H9 (cell line): ENCODE measurements at regions not wholly inside any gene's neighbourhood (a gene's known extent, or its start where the extent isn't known, plus 50 kb on each side); places are given as distances from the start of the nearest gene placed in this dataset.

Experiments
- DNase-seq: peaks from one replicate; pipeline ENCODE4 v3.0.0-alpha.2; 2017
- H2AFZ ChIP-seq: one replicate; pipeline ENCODE4 v1.6.1; 2013; ENCODE audit warnings: mild to moderate bottlenecking, low read length, control low read depth, moderate library complexity
- H2AK5ac ChIP-seq: 2 replicates; pipeline ENCODE4 v1.6.1; 2013; ENCODE audit warnings: low read length, control low read depth, mixed read lengths; ENCODE audit not compliant: insufficient read length
- H2BK120ac ChIP-seq: one replicate; pipeline ENCODE4 v1.6.1; 2013; ENCODE audit warnings: low read depth, mild to moderate bottlenecking, low read length, control low read depth, inconsistent platforms; ENCODE audit not compliant: poor library complexity, severe bottlenecking
- H2BK12ac ChIP-seq: 2 replicates; pipeline ENCODE4 v1.6.1; 2013; ENCODE audit warnings: low read length, control low read depth, mixed read lengths, low read depth; ENCODE audit not compliant: insufficient read length
- H2BK15ac ChIP-seq: 2 replicates; pipeline ENCODE4 v1.6.1; 2013; ENCODE audit warnings: low read depth, low read length, control low read depth
- H2BK20ac ChIP-seq: one replicate; pipeline ENCODE4 v1.6.1; 2013; ENCODE audit warnings: low read depth, mild to moderate bottlenecking, low read length, control low read depth, inconsistent platforms; ENCODE audit not compliant: poor library complexity, severe bottlenecking
- H2BK5ac ChIP-seq: 2 replicates; pipeline ENCODE4 v1.6.1; 2013; ENCODE audit warnings: low read length, control low read depth, mixed read lengths; ENCODE audit not compliant: insufficient read length
- H3K14ac ChIP-seq: 2 replicates; pipeline ENCODE4 v1.6.1; 2013; ENCODE audit warnings: low read length, control low read depth; ENCODE audit not compliant: insufficient read depth
- H3K18ac ChIP-seq: 2 replicates; pipeline ENCODE4 v1.6.1; 2013; ENCODE audit warnings: low read depth, mild to moderate bottlenecking, mixed read lengths, low read length, control low read depth; ENCODE audit not compliant: insufficient read length
- H3K23ac ChIP-seq: 2 replicates; pipeline ENCODE4 v1.6.1; 2013; ENCODE audit warnings: low read length, control low read depth, mixed read lengths, low read depth; ENCODE audit not compliant: insufficient read length
- H3K23me2 ChIP-seq: 2 replicates; pipeline ENCODE4 v1.6.1; 2013; ENCODE audit warnings: low read depth, mild to moderate bottlenecking, mixed read lengths, low read length, control low read depth; ENCODE audit not compliant: insufficient read length, poor library complexity, severe bottlenecking
- H3K27ac ChIP-seq: 2 replicates; pipeline ENCODE4 v1.5.1; 2013; ENCODE audit warnings: low read length, control low read depth, mixed read lengths, low read depth; ENCODE audit not compliant: insufficient read length
- H3K27me3 ChIP-seq: 2 replicates; pipeline ENCODE4 v1.6.1; 2013; ENCODE audit warnings: low read length, control low read depth, inconsistent platforms; ENCODE audit not compliant: insufficient read depth
- H3K4ac ChIP-seq: 2 replicates; pipeline ENCODE4 v1.6.1; 2013; ENCODE audit warnings: low read depth, mild to moderate bottlenecking, control low read depth, inconsistent platforms, low read length, moderate library complexity
- H3K4me1 ChIP-seq: 2 replicates; pipeline ENCODE4 v1.6.1; 2013; ENCODE audit warnings: low read length, control low read depth, inconsistent platforms; ENCODE audit not compliant: insufficient read depth
- H3K4me2 ChIP-seq: 2 replicates; pipeline ENCODE4 v1.6.1; 2013; ENCODE audit warnings: low read length, control low read depth, mixed read lengths; ENCODE audit not compliant: insufficient read length, insufficient read depth
- H3K56ac ChIP-seq: 2 replicates; pipeline ENCODE4 v1.6.1; 2013; ENCODE audit warnings: low read depth, mild to moderate bottlenecking, mixed read lengths, low read length, control low read depth; ENCODE audit not compliant: insufficient read length
- H3K79me1 ChIP-seq: 2 replicates; pipeline ENCODE4 v1.6.1; 2013; ENCODE audit warnings: low read depth, mild to moderate bottlenecking, moderate library complexity, low read length, control low read depth, inconsistent platforms; ENCODE audit not compliant: insufficient read depth, poor library complexity, severe bottlenecking
- H3K79me2 ChIP-seq: 2 replicates; pipeline ENCODE4 v1.6.1; 2013; ENCODE audit warnings: low read length, control low read depth, inconsistent platforms; ENCODE audit not compliant: insufficient read depth
- H3K9ac ChIP-seq: 2 replicates; pipeline ENCODE4 v1.6.1; 2013; ENCODE audit warnings: low read length, control low read depth, mixed read lengths; ENCODE audit not compliant: insufficient read length; ENCODE audit errors: extremely low read depth
- H3K9me3 ChIP-seq: one replicate; pipeline ENCODE4 v1.6.1; 2013; ENCODE audit warnings: low read depth, low read length, inconsistent platforms; ENCODE audit not compliant: control insufficient read depth
- H3T11ph ChIP-seq: one replicate; pipeline ENCODE4 v1.6.1; 2013; ENCODE audit warnings: mild to moderate bottlenecking, low read length, control low read depth, inconsistent platforms
- H4K20me1 ChIP-seq: one replicate; pipeline ENCODE4 v1.6.1; 2013; ENCODE audit not compliant: control insufficient read depth, insufficient read length, insufficient read depth
- H4K5ac ChIP-seq: 2 replicates; pipeline ENCODE4 v1.6.1; 2013; ENCODE audit warnings: low read depth, mild to moderate bottlenecking, mixed read lengths, low read length, control low read depth; ENCODE audit not compliant: insufficient read length
- H4K8ac ChIP-seq: replicated peaks from 2 replicates; pipeline ENCODE4 v1.6.1; 2013; ENCODE audit warnings: low read length, control low read depth, mixed read lengths, low read depth; ENCODE audit not compliant: insufficient read length
- H4K91ac ChIP-seq: 2 replicates; pipeline ENCODE4 v1.6.1; 2013; ENCODE audit warnings: low read depth, mild to moderate bottlenecking, moderate library complexity, mixed read lengths, low read length, control low read depth; ENCODE audit not compliant: insufficient read length
- H3K27ac Mint-ChIP-seq, 3 experiments: 2 replicates in 2 of 3; 3 replicates in 1 of 3; pipeline ENCODE4 v1.8.0; 2020 to 2021; ENCODE audit warnings: mixed read lengths in 3 of 3, mild to moderate bottlenecking in 1 of 3, moderate library complexity in 1 of 3
- H3K27me3 Mint-ChIP-seq: 2 replicates; pipeline ENCODE4 v1.8.0; 2021; ENCODE audit warnings: low read depth, mild to moderate bottlenecking, moderate library complexity, mixed read lengths
- H3K36me3 Mint-ChIP-seq, 3 experiments: 2 replicates in 2 of 3; 3 replicates in 1 of 3; pipeline ENCODE4 v1.8.0; 2020 to 2021; ENCODE audit warnings: low read depth in 3 of 3, mixed read lengths in 3 of 3; ENCODE audit not compliant: insufficient read depth in 1 of 3
- H3K4me1 Mint-ChIP-seq, 2 experiments: 2 replicates each; pipeline ENCODE4 v1.8.0; 2020; ENCODE audit warnings: mixed read lengths in 2 of 2
- H3K4me3 Mint-ChIP-seq, 2 experiments: 2 replicates in 1 of 2; 3 replicates in 1 of 2; pipeline ENCODE4 v1.8.0; 2020 to 2021; ENCODE audit warnings: mild to moderate bottlenecking in 2 of 2, mixed read lengths in 2 of 2, moderate library complexity in 1 of 2
- H3K9me3 Mint-ChIP-seq, 2 experiments: 2 replicates in 1 of 2; 3 replicates in 1 of 2; pipeline ENCODE4 v1.8.0; 2020; ENCODE audit warnings: mild to moderate bottlenecking in 2 of 2, mixed read lengths in 2 of 2, moderate library complexity in 1 of 2
- CTCF ChIP-seq: fragments of 200-600 bp; sonication (generic); conservative IDR thresholded peaks from 3 replicates; pipeline ENCODE4 v1.8.0; 2021; ENCODE audit warnings: antibody characterized with exemption, mild to moderate bottlenecking
- WGBS: extraction: QIAGEN DNeasy Blood & Tissue Kit; methylation state at CpG from one replicate; pipeline ENCODE4 v1.1.7; 2013; ENCODE audit warnings: missing lambda C conversion rate, low lambda C conversion rate, mixed read lengths; ENCODE audit not compliant: insufficient read length; ENCODE audit errors: extremely low coverage; 5-methylcytosine and 5-hydroxymethylcytosine counted together

GRCh38 chr21:25371841-25372425 is 235.3 kb downstream of the MRPL39 start:
- Mint-ChIP-seq H3K4me3 (no peak overlapping the region), H3K9me3 (no peaks in the 10 kb centered on the region), H3K27me3 (no peaks in the 10 kb centered on the region), H3K27ac (peak overlapping the region in 1 of 3 experiments; percentile 32; a peak in 3 of 7 replicates), H3K4me1 (peaks cover 46 to 48% of the 10 kb centered on the region in 2 experiments), H3K36me3 (no peaks in the 10 kb centered on the region)
- Histone ChIP-seq H3K9me3 (no peaks in the 10 kb centered on the region), H2BK20ac (no peak overlapping the region), H3K56ac (no peak overlapping the region), H2BK5ac (no peak overlapping the region), H3K27ac (no peak overlapping the region), H3K4ac (no peak overlapping the region), H3K4me1 (peaks cover 6% of the 10 kb centered on the region; the same call in 1 of the 2 replicates), H3T11ph (no peak overlapping the region), H4K91ac (no peak overlapping the region), H3K14ac (no peak overlapping the region), H4K20me1 (no peaks in the 10 kb centered on the region), H2AK5ac (no peak overlapping the region), H3K18ac (no peak overlapping the region), H2AFZ (peak overlapping the region; percentile 23), H2BK15ac (no peak overlapping the region), H3K4me2 (peak overlapping the region; percentile 48), H3K79me1 (no peaks in the 10 kb centered on the region), H3K9ac (no peak overlapping the region), H2BK12ac (no peak overlapping the region), H3K79me2 (no peaks in the 10 kb centered on the region), H4K8ac (no peak overlapping the region), H3K23ac (no peak overlapping the region), H2BK120ac (no peak overlapping the region), H3K23me2 (no peaks in the 10 kb centered on the region), H4K5ac (no peak overlapping the region), H3K27me3 (no peaks in the 10 kb centered on the region)
- no CpG with 5 or more reads among the region's 5 CpGs for WGBS
- DNase-seq: no peak
- no peak for TF ChIP-seq CTCF
